Left renal pelvis (tissue), 4 donors: ENCODE measurements at regions not wholly inside any gene's neighbourhood (a gene's known extent, or its start where the extent isn't known, plus 50 kb on each side); places are given as distances from the start of the nearest gene placed in this dataset.
"Not testable (repeated sequence)": the region's sequence is repeated elsewhere in the genome, so short reads cannot be mapped to it uniquely, and the experiment has no call there.

Source experiments
- DNase-seq, 4 donors: peaks; one replicate each; pipeline ENCODE4 v3.0.0-alpha.2; 2013; ENCODE audit warnings: low read depth in 4 of 4, low spot score in 3 of 4

DNA sequence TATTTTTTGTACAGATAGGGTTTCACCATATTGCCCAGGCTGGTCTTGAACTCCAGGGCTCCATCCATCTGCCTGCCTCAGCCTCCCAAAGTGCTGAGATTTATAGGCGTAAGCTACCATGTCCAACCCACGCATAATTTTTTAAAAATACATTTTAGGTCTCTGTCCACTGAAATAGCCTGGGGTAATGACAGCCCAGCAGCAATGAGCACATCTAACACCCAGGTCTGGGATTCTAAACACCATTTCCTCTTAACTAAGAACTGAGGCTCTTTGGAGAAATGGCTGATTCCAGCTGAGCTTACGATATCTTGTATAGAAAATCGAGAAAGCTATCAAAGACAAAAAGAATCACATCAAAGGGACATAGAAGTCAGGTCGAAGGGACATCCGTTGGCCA, 245.3 kb downstream of the PARN start:
- DNase-seq, result no peak

DNA sequence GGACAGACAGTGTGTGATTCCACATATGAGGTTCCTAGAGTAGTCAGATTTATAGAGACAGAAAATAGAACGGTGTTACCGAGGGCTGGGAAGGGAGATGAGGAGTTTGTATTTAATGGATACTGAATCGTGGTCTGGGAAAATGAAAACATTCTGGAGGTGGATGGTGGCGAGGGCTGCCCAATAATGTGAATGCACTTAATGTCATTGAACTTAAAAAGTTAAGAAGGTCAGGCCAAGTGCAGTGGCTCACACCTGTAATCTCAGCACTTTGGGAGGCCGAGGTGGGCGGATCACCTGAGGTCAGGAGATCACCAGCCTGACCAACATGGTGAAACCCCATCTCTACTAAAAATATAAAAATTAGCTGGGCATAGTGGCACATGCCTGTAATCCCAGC, 246.2 kb downstream of the PARN start:
- not testable (repeated sequence) for DNase-seq

DNA sequence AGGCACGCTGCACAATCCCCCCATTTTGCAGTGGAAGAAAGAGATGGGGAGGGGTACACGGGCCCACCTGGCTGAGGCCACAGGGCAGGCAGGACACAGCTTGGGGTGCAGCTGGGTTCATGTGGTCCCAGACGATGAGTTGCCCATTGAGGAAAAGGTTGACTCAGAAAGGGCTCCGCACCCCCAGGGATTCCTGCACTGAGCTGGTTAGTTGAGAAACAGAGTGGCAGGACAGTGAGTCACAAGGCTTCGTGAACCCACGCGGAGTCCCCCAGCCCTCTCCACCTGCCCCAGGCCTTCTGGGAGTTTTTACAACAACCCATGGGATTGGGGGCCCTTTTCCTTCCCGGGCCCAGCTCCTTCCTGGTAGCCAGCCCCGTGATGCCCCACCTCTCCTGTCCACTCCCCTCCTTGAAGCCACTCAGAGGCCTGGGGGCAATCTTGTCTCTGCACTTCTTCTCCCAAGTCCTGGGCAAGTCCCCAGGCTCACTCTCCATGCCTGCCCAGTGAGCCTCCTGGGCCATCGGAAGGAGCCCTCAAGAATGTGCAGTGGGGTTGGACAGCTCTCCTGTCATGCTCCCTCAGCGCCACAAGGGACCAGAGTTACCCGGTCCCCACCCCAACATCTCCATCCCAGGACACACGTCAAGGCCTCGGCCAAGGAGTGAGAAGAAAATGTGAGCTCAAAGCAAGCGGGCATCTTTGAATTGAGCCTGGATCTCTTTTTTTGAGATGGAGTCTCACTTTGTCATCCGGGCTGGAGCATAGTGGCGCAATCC, 251.2 kb downstream of the PARN start:
- DNase-seq, result no peak

DNA sequence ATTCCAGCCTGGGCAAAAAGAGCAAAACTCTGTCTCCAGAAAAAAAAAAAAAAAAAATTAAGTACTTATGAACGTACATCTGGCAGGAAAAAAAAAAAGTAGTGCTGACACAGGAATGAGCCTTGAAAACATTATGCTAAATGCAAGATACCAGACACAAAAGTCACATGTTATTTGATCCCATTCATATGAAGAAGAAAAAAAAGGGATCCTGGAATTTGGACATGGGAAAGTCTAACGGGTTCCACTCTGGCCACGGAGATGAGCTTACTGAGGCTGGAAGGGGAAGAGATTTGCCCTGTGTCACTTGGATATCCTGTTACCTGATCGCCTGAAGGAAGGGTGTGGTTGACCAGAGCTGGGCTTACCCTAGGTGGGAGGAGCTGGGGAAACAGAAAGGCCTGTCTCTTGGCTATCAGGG, 251.9 kb downstream of the PARN start:
- DNase-seq, result no peak

DNA sequence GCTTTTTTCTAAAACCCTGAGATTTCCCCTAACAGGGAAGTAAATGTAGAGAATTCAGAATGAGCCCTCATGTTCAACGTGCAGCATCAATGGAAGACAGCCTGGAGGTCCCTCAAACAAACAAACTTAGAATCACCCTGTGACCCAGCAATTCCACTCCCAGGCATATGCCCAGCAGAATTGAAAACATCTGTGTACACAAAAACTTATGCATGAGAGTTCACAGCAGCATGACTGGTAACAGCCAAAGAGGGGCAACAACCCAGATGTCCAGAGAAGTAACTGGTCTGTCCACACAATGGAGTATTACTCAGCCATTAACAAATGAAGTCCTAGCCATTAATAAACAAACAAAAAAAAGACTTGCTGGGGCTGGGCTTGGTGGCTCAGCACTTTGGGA, 252.7 kb downstream of the PARN start:
- no peak for DNase-seq

DNA sequence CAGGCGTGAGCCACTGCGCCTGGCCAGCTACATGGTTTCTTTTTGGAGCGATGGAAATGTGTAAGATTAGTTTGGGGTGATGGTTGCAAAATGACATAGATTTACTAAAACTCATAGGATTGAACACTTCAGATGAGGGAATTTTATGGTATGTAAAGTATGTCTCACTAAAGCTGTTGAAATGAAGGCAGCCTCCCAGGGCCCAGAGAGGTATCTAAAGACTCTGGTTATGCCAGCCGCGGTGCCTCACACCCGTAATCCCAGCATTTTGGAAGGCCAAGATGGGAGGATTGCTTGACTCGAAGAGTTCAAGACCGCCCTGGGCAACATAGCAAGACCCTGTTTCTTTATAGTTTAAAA, 254.9 kb downstream of the PARN start:
- DNase-seq, result no peak

DNA sequence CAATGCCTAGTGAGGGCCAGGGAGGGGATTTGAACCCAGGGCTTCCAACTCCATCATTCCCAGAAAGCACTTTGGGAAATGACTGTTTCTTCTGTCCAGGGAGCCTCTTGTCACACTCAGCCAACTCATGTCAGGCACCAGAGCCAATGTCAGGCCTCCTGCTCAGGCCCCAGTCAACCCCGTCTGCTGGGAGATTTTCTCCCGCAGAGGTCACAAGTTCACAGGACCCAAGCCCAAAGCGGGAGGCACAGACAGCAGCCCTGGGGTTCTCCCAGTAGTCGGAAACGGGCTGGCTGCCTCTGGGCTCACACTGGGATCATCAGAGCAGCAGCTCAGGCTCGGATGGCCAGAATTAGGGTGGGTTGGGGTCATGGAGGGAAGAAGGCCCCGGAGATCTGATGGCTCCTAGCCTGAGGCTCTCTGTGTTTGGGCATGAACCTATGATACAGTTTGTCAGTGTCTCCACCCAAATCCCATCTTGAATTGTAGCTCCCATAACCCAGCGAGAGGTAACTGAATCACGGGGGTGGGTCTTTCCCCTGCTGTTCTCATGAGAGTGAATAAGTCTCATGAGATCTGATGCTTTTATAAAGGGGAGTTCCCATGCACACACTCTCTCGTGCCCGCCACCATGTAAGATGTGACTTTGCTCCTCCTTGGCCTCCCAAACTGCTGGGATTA, 255.5 kb downstream of the PARN start:
- no peak for DNase-seq

DNA sequence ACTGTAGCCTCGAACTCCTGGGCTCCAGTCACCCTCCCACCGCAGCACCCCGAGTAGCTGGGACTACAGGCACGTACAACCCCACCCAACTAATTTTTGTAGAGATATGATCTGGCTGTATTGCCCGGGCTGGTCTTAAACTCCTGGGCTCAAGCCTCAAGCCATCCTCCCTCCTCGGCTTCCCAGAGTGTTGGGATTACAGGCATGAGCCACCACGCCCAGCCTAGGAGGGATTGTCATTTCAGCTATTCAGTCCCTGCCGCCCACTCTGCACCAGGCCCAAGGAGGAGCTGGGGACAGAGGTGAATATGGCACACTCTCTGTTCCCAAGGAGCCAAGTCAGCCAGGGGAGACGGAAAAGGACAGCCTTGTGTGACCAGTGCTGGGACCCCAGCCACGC, 256.2 kb downstream of the PARN start:
- no peak for DNase-seq

DNA sequence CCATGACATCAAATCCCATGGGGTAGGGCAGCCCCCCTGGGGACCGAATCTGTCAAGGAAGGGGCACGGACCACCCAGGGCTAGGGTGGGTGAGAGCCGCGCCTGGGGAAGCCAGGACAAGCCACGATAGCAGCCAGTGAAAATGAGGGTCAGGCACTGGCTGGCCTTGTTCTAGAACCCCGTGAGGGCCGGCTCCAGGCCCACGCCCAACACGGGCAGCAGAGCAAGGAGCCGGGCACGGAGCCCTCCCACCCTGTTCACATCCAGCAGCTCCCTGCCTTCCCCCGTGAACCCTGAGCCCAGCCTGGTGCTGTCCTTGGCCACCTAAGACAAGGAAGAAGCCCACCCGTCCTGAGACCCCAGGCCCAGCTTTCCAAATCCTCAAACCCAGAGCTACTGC, 256.7 kb downstream of the PARN start:
- no peak for DNase-seq

DNA sequence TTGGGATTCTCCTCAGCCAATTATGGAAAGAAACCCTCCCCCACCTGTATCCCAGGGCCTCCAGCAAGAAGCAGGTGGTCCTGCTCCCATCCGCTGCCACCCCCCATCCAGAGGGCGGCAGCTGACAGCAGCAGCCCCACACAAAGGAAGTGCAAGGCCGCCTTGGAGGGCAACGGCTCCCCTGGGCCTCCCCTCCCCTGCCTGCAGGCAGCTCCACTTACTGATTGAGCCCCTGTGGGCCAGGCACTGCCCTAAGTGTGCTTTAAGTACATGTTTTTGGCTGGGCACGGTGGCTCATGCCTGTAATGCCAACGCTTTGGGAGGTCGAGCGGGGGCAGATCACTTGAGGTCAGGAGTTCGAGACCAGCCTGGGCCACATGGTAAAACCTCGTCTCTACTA, 257.6 kb downstream of the PARN start:
- DNase-seq, result no peak

DNA sequence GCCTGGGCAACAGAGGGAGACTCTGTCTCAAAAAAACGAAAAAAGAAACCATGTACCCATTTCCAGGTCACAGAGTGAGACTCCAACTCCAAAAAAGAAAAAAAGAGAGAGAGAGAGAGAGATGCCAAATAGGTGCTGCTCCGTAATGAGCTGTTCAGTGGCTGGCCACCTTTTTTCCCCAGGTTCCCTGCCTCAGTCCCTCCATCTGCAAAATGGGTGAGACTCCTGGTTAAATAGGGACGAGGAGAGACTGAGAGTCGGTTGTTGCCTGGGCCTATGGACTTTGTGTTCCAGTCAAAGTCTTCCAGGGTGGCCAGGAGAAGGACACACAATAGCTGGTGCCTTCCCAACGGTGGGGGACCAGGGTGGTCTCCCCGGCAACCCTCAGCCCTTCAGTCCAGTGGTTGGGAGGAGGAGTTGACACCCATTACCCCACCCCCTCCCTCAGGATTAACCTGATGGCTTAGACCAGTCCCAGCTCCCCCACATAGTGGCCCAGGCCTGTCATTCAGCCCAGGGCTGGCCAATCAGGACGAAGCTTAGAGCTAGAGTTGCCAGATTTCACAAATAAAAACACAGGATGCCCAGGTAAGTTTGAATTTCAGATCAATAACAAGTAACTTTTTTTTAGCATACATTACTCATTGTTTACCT, 258.2 kb downstream of the PARN start:
- DNase-seq, result no peak

DNA sequence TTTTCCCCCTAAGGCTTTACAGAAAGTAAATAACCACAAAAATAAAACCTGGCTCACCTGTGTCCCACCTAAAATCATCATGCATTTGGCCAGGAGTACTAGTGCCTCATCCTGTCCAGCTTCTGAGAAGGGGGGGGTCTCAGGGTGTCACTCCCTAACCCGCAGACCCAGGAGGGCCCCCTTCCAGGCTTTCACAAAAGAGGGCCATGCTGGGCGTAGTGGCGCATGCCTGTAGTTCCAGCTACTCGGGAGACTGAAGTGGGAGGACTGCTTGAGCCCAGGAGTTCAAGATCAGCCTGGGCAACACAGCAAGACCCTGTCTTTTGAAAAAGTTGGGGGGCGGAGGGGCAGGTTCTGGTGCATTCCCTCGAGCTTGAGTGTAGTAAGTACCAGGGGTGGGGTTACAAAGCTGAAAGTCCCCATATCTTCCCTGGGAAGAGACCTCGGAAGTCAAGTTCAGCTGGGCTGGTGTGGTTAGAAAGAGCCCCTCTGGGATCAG, 259.3 kb downstream of the PARN start:
- DNase-seq, result no peak

DNA sequence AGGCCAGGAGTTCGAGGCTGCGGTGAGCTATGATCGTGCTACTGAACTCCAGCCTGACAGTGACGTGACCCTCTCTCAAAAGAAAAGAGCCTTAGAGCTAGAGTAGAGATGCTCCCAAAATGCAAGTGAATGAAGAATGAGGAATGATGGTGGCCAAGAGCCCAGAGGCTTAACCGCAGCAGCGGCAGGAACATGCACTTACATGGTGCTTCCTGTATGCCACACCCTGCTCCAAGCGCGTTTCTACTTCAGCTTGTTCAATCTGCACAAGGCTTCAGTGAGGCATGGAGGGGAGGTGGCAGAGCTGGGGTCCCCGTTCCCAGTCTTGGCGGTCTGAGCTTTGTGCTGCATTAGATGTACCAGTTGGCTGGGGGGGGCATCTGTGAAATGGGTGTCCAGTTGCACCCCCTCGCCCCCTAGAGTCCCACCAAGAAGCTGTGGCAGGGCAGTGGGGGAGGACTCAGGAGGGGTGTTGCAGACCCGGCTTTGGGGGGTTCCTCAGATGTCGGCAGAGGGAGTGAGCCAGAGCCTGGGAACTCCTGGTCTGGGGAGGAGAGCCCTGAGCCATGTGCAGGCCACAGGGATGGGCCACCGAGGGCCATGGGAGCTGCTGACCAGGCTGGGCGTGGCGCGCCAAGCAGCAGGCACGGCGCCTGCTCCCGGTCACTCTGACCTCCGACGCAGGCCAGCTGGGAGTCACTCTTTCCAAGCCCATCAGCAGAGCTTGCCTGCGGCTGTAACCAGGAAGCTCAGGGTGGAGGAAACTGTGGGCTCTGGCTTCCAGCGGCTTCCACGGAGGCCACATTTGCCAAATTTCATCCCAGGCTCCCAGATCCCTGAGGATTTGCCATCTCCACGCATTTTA, 260.1 kb downstream of the PARN start:
- DNase-seq, result no peak

DNA sequence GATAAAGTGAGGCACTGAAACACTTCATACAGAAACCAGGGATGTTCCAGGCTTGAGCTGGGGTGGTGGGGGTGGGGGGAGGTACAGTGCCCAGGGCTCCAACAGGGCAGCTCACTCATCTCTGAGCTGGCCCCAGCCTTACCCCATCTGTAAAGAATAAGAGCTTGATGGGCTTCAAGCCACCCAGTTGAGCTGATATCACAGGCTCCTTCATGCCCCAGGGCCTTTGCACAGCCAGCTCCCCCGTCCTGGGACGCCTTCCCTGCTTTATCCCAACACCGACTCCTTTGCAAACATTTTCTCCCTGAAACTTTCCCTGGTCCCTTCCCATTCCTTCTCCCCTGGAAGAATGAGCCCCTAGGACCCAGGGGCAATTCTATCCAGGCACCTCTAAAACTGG, 261.7 kb downstream of the PARN start:
- DNase-seq, result no peak

DNA sequence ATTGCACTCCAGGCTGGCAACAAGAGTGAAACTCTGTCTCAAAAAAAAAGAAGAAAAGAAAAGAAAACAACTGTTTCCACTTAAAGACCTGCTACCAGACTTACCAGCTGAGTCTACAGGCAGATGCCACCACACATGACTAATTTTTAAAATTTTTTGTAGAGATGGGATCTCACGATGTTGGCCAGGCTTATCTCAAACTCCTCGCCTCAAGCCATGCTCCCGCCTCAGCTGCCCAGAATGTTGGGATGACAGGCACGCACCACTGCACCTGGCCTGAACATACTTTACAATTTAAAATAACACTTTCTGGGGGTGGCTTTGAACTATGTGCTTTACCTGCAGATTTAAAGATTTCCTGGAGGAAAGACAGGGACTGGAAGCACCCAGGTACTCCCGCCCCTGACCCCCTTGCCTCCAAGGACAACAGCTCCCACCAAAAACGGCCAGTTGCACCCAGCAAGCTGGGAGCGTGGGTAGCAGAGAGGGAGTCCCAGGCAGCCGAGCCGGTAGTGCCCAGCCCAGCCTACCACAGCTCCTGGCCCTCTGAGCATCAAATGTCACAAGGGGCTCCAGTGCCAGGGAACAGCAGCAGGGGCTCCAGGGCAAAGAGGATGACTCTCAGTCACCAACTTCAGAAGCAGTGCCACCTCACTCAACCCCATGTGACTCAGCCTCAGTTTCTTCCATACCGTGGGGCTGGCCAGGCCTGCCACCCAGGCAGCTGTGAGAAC, 262.9 kb downstream of the PARN start:
- DNase-seq, result no peak

DNA sequence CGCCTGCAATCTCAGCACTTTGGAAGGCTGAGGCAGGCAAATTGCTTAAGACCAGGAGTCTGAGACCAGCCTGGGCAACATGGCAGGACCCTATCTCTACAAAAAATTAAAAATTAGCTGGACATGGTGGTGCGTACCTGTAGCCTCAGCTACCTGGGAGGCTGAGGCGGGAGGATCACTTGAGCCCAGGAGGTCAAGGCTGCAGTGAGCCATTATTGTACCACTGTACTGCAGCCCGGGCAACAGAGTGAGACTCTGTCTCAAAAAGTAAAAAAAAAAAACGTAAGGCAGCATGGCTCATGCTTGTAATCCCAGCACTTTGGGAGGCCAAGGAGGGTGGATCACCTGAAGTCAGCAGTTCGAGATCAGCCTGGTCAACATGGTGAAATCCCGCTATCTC, 263.6 kb downstream of the PARN start:
- no peak for DNase-seq

DNA sequence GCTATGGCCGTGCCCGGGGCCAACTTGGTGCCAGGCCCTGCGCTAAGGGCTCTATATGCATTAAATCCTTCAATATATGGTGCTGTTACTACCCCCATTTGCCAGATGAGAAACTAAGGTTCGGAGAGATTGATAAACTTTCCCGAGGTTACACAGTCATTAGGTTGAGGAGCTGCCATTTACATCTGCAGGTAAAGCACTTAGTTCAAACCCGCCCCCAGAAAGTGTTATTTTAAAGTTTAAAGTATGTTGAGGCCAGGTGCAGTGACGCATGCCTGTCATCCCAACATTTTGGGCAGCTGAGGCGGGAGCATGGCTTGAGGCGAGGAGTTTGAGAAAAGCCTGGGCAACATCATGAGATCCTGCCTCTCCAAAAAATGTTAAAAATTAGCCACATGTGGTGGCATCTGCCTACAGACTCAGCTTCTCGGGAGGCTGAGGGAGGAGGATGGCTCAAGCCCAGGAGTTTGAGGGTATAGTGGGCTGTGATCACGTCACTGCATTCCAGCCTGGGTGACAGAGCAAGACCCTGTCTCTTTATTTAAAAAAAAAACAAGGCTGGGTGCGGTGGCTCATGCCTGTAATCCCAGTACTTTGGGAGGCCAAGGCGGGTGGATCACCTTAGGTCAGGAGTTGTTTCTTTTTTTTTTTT, 264.7 kb downstream of the PARN start:
- DNase-seq, result no peak

DNA sequence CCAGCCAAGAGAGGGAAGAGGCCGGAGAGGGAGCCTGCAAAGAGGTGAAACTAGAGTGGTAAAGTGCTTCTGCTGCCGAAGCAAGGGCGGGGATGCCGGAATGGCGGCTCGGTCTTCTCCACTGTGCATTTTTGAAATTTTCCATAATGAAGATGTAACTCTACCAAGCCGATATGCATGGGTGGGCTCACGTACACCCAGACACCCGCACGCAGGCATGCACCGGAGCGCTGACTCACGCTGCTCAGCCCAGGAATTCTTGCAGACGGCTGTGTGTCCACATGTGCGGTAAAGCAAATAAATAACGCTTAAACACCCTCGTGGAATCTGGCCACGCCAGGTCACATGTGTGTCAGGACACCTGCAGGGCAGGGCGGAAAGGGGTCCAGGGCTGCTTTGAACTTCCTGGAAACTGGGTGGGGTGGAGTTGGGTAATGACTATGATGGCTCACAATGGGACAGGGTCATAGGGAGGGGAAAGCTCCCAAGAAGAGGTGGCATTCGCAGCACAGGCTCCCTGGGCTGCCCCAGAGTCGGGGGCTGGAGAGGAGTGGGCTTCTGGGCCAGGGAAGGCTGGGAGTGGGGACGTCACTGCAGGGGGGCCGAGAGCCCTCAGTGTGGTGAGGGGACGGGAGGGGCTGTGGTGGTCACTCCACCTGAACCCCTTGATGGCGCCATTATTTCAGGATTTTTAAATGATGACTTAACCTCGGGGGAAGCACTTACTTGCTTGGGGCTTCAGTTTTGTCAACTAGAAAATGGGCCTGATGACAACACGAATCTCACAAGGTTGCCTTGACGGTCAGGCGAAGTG, 265.5 kb downstream of the PARN start:
- peak in 3 of 4 donors; percentile 18 to 37 (median 29) for DNase-seq

DNA sequence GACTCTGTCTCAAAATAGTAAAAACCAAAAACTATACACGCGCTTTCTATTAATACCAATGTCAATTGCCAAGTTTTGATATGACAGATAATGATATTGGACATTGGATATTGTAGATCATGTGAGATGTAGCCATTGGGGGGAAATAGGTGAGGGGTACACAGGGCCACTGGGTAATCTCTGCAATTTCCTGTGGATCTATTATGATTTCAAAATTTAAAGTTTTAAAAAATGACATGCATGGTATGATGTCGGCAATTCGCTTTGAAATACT, 266.0 kb downstream of the PARN start:
- DNase-seq, result no peak
